ENCODE measurements at regions not wholly inside any gene's neighbourhood (a gene's known extent, or its start where the extent isn't known, plus 50 kb on each side); places are given as distances from the start of the nearest gene placed in this dataset.

- TF ChIP-seq CTCF (conservative IDR thresholded peaks at IDR 0.05; ENCODE audit: low read depth, low read length) (no peak), NFE2L2 (IDR thresholded peaks at IDR 0.05; ENCODE audit: low read depth, low read length) (no peak)
Observed at GRCh38 chr9:22645893-22646292, 199.3 kb downstream of the DMRTA1 start.

Data from IMR-90 (cell line).